HG03575 (cell line): ENCODE measurements at regions not wholly inside any gene's neighbourhood (a gene's known extent, or its start where the extent isn't known, plus 50 kb on each side); places are given as distances from the start of the nearest gene placed in this dataset.

Experiments
- ATAC-seq: cut with Tn5 transposase; IDR thresholded peaks from one replicate; pipeline ENCODE4 v1.9.1; 2021; ENCODE audit not compliant: unreplicated experiment, insufficient number of reproducible peaks, low FRiP score; ENCODE audit errors: extremely low read depth

DNA sequence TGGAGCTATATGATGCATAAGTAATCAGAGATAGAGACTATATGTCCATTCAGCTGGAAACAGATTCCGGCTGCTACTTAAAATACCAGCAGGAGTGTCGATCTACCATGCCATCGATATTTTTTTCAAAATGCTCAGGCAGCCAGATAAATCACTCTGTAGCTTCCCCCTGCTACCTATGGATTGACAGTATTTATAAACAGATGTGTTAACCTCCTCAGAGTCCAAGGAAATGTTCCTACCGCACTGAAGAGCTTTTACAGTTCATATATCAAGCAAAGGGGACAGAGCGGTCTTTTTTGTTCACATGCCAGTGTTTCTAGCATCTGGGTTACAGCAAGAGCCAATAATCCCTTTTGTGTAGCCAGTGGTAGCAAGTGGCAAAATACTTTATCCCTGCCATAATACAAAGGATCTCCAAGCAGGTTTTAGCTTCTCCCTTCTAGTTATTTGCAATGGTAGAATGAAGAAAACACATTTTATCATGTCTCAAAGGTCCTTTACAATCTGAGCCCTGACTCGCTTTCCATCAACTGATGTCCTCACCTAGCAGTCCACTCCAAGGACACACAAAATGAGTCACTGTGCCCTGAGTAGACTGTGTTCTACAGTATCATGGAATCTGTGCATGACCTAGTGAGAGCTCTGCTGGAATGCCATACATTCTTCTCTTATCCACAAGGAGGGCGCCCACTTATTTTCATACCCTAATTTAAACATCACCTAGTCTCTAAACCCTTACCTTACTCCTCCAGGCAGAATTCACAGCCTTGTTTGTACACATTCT, 507.0 kb downstream of the TBL1XR1 start:
- no peak for ATAC-seq

DNA sequence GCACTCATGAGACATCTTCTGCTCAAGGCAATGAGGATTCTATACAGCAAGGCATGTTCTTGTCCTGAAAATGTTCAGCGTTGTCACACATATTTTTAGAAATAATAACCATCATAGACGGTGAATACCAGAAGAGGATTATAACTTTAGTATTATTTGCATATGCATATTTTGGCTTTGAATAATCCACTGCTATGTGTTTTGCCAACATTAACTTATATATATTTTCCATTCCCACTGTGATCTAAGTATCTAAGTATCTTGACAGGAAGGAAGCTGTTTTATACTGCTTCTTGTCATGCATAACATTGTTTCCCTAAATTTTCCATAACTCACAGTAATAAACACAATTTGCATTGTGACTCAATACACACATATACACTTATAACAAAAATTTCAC, 509.5 kb downstream of the TBL1XR1 start:
- ATAC-seq = no peak

DNA sequence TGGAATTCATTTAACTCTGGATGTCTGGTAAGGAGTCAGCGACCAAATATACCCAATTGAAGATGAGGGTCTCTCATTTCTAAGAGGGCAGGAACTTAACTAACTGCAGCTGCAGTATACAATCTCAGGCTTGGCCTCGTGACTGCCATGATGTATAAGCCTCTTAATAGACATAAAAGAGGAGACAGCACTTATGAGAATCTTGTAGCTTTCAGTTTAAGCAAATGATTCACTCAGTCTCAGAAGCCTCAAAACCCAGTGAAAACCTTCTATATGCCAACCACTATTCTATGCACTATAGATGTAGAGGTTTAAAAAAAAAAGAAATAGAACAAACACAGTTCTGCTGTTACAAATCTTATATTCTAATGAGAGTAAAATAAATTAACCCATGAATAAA, 513.9 kb downstream of the TBL1XR1 start:
- no peak for ATAC-seq

DNA sequence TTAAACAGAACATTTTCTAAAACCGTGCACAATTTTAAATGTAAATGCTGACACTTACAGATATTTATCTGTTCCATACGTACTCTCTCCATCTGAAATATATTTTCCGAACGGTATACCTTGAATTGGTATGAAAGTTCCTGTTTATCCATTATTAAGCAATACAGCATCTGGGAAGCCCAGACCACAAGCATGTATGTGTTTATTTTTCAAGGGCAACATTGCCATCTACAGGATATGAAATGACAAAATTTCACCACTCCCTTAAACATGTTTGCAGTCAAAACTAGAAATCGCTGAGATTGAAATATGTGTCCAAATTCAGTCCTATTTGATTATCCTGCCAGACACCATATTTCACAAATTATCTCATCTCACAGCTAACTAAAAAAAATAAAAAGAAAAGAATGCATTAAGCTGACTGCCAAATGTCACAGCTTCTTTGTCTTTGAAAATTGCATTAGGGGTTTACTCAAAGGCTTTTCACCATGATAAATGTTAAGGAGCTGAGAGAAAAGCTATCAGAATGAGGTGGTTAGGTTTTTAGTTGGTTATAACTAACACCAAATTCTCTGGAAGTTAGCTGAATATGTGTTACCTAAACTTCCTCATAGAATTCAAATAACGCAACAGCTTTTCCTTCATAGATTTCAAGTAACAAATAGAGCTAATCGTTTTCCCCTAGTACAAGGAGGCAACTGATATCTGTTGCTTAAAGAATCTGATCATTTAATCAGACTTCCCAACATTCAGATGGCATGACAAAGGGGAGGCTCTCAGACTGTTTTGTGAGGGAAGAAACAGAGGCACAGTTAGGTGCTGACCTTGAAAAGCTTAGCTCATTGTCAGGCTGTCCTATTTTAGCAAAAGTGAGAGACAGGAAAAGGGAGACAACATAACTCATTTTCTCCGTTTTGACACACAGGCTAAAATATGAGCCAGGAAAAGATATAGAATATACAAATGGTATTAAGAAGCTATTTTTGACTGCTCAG, 533.1 kb downstream of the TBL1XR1 start:
- ATAC-seq = no peak

DNA sequence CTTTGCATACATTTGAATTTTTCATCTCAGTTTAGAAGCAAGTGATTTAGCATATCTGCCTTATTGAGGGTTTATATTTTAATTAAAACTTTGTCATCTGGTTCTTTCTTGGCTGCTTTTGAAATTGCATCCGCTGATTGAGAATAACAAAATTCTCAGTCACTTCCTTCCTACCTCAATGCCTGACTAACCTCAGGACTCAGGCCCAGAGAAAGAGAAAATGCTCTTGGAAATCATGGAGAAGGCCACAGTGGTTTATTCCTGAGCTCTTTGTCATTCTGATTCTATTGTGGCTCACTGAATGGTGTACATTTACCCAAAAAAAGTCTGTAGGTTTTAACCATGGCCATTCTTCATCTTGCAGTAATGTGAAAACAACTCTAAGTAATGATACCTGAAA, 533.9 kb downstream of the TBL1XR1 start:
- no peak for ATAC-seq

DNA sequence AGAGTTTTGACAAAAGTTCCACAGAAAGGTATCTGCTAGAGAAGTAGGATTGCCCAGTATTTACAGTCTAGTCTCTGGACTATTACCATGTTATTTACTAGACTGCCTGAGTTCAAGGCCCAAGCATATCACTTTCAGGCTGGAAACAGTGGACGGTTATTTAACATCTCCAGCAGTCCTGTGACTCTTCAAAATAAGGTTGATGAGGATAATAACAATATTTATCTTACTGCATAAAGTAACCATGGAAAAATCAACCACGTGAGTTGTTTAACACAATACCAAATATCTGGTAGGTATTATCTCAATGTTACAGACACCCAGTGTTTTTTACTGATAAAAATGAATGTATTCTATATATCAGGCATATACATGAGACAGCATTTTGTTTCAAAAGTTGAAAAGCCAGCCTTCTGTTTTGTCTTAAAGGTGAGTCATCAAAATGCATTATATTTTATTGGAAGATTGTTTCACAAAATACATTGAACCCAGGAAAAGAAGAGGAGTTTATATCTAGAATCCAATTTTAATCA, 535.8 kb downstream of the TBL1XR1 start:
- no peak for ATAC-seq

DNA sequence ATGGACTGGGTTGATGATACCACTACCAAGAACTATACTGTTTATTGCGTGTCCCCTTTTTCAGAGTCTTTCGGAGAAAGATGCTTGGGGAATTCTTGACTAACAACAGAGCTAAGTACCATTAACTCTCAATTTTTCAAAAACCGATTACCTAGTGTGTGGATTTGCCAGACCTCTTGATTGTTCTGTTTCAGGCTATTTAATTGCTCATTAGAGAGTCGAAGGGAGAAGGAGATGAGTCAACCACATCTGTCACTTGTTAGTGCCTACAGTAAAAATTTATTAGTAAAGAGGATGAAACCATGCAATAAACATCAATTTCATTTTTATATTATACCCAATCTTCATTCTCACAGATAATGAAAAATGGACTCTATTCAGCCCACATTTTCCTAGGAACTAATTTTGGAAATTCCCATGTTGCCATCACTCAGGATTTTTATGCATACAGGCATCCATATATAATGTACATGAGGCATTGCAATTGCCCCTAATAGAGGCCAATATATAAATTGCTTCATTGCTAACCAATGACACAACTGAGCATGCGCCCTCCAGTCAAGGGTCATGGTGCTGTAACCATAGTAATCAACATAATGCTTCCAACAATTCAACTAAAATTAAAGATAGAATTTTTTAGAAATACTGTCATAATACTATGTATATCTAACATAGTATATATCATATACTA, 541.7 kb downstream of the TBL1XR1 start:
- ATAC-seq = no peak

DNA sequence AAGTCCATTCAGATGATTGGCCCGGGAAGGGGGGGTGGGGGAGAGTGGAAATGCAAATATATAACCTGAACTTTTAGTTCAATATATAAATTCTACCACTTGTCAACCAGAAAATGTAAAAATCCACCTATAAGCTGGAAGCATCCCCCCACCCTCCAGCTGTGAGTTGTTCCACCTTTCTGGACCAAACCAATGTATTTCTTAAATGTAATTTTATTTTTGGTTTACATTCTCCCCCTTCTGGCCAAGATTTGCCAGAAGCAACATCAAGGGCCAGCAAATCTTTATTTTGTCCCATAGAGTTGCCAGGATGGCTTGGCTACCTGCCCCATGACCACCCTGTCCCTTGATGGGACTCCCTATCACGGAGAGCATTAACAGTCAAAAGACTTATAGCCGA, 545.7 kb downstream of the TBL1XR1 start:
- ATAC-seq = no peak

DNA sequence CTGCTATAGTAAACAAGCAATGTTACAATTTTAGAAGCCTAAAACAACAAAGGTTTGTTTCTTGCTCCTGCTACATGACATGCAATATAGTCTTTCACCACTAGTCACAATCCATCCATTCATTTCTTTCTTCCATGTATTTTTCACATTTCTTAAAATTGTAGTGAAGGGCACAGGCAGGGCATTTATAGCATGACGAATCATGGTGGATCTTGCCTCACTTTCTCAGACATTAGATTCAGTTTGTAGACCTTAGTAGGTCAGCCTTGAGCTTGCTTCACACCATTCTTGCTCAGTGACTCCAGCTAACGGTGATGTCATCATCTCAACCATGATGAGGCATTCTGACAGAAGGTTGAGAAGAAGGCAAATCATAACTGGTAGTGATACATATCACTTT, 546.8 kb downstream of the TBL1XR1 start:
- no peak for ATAC-seq

DNA sequence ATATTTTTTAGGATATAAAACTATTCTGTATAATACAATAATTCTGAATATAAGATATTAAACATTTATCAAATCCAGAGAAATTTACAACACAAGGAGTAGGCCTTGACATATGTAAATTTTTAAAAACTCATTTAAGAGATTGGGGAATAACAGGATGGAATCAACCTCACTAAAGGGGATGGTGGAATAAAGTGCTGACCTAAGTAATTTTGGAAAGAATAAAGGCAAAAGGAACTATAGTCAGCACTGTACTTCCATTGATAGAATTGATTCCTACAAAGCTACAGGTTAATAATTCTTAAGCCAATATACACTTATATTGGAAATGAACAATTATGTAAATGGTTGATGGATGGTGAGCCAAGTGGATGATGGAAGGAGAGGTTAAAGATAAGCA, 549.3 kb downstream of the TBL1XR1 start:
- ATAC-seq = no peak

DNA sequence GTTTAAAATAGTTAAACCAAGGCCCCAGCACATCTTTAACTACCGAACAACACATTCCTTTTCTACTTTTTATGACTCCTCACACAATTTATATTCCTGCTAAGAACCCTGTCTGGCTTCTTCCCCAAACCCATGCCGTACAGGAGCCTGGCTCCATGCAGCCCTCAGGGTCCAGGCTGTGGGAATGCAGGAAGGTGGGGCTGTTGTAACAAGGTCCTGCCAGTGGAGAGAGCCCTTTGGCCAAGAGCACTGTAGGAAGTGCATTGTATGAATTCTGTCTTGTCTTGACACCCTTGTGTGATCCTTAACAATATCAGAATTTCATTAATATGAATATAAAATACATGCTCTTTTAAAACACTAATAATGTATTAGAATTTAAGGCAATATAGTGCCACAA, 563.8 kb downstream of the TBL1XR1 start:
- no peak for ATAC-seq

DNA sequence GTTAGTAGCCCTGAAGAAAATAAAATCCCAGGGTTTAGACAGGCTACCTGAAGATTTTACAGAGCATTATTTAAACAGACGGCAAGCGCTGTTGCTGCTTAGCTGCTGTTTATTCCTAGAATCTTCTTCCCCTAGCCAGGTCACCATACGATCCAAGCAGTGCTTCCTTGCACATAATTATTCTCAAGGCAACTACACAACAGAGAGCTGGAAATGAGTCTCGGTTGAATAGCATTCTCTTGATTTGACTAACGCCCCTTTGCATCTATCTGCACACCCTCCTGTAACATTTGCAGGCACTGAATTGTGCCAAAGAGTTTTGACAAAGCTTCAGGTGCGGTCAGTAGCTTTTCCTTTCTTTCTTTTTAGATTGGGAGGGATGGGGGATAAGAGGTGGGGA, 564.4 kb downstream of the TBL1XR1 start:
- ATAC-seq = no peak

DNA sequence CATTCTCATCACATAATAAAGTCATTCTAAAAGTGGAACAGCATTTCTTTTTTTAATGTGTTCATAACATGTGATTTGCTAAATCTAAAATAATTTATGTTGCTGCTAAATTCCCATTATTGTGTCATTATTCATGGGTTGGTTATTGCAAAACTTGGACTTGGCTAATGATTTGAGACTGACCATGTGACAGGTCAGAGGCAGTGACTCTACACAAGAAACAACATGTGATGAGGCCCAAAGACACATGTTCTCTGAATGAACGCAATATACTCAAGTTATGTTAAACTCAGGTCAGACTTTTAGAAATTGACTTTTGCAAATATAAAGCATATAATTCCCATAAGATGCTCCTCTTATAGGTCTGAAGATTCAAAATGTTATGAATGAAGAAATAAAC, 566.1 kb downstream of the TBL1XR1 start:
- ATAC-seq = no peak

DNA sequence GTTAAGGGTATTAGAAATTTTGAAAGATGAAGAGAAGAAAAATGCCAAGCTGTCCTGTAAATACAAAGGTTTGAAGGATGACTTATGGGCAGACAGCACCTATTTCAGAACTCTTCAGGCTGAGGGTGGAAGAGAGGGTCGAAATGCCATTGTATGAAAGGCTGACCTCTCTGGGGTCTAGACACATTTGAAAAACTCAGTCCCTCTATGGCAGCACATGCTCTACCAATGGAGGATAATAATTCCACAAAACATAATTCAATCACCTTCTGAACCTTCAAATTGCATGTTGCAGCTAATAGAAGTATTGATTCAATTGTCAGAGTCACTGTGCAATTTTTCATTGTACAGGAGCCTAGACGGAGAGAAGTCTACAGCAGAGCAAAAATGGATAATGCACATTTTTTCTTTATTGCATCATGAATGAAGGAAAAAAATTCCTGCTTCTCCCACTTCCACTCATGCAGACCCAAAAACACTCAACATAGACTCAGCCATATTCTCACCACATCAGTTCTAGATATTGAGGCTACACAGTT, 569.1 kb downstream of the TBL1XR1 start:
- ATAC-seq = no peak

DNA sequence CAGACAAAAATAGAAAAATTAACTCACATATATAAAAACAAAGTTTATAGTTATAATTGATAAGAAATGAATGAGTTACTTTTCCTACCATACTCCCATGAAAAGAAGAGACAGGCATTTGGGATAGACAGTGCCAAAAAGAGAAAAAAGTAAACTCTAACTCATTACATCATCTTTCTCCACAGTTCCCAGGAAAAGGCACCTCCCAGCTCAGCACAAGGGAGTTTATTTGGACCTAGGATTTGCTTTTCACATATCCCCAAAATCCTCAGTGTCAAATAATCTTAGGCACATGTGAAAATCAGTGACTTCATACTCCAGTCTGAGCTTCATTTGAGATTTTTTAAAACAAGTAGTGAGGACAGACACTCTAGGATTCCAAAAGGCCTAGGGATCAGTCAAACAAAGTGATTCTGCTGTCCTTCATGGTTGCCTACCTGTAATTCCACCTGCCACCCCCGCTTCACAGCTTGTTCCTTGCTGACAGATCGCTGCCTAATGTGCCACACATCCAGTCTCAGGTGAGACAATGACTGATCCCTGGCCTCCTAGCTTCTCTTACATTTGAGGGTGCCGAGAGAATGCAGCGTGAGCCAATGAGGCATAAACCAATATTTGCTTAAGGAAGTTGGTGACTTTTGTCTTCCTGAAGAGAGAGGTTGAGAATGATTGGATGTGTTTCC, 573.7 kb downstream of the TBL1XR1 start:
- ATAC-seq = no peak

DNA sequence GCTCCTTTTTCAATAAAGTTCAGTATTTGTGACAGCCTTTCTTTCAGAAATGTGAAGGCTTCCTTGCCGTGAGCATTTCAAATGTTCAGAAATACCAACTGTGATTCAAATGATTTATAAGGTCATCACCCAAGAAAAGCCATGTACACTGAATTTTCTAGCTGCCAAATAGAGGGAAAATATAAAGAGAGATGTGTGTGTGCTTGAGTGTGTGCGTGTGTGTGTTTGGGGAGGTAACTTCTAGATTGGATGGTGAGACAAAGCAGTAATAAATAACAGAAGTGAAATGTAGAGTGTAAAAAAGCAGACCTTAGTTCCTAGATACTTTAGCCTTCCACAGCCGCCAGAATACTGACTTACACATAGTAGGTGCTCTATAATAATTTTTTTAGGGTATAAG, 577.4 kb downstream of the TBL1XR1 start:
- no peak for ATAC-seq

DNA sequence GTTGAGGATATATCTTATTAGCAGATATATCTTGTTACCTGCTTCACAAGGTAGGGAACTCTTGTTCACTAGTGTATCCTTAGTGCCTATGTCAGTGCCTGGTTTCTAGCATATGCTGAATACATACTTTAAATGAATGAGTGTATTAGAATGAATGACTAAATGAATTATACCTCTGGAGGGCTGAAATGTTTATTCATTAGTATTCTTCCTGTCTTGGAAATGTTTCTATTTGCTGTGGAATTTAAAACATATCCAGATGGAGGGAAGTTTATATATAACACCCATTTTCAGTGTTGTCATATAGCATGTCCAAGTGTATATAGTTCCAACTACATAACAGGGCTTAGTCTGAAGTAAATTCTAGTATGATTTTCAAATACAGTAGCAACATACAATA, 581.5 kb downstream of the TBL1XR1 start:
- no peak for ATAC-seq

DNA sequence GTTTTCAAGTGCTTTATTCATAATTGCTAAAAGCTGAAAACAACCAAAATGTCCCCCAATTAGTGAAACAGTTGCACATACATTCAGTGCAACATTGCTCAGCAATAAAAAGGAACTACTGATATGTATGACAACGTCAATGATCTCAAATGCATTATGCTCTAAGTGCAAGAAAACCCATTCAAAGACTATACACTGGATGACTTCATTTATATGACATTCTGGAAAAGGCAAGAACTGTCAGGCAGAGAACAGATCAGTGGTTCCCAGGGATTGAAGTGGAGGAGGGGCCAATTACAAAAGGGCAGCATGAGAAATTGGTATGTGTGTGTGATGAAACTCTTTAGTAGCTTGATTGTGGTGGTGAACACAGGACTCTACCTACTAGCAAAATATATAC, 585.6 kb downstream of the TBL1XR1 start:
- ATAC-seq = no peak

DNA sequence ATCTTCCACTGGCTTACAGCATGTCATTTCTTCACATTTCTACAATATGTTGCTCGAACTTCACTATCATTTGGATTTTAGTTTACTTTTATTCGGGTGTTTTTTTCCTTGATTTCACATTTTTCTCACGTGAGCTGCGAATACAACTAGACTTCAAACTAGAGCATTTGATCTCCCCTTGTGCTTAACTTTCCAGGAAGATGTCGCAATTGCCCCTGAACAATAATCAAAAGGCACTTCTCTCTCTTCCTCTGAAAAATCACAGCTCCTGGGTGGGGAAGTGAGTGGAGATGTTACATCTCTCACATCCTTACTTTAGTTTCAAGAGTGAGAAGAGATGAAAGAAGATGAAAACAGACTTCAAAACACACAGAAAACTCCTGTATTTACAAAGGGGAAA, 587.9 kb downstream of the TBL1XR1 start:
- ATAC-seq = no peak
